K562 (cell line): ENCODE measurements at regions not wholly inside any gene's neighbourhood (a gene's known extent, or its start where the extent isn't known, plus 50 kb on each side); places are given as distances from the start of the nearest gene placed in this dataset.

ENCODE experiments used
- ATAC-seq: fragments of 200-7000 bp; cut with Tn5 transposase; 3 replicates; pipeline ENCODE4 v1.9.1; 2020; ENCODE audit warnings: moderate library complexity
- BruUV-seq: library from RNA; stranded (reverse); fragments of 400-500 nt; replicated peaks from 2 replicates; lab custom pipeline; 2021; lab: Mats Ljungman, UMichigan
- CTCF ChIA-PET: fragments of 300-600 bp; formaldehyde crosslinking; extraction: SDS; loops from one replicate; lab custom pipeline; 2021; ENCODE audit warnings: low intra/inter-chr PET ratio; lab: Yijun Ruan, JAX
- POLR2A ChIA-PET: fragments of 300-600, 350-650 bp; sonication (Branson Sonifier 250); formaldehyde crosslinking; extraction: SDS; loops from one replicate; lab custom pipeline; 2021; ENCODE audit warnings: antibody characterized with exemption, inconsistent platforms; lab: Yijun Ruan, JAX
- DNase-seq, 4 experiments: peaks; one replicate each; pipeline versions ENCODE4 v3.0.0 to v3.0.0-alpha.2; 2011 to 2018; ENCODE audit warnings: low spot score in 3 of 4, mixed read lengths in 3 of 4; ENCODE audit errors: extremely low read depth in 1 of 4
- FAIRE-seq: peaks from 2 replicates; lab custom pipeline; 2011; peaks lifted over from hg19 to GRCh38; lab: Jason Lieb, UNC
- H2AFZ ChIP-seq: 2 replicates; pipeline ENCODE4 v1.6.0; 2011; ENCODE audit warnings: low read depth, low read length, control low read depth, inconsistent platforms
- H3K27ac ChIP-seq: fragments of 200-600 bp; 3 replicates; pipeline ENCODE4 v1.8.0; 2011; ENCODE audit warnings: low read depth, mild to moderate bottlenecking, control low read depth, inconsistent platforms, low read length, moderate library complexity, mixed read lengths; ENCODE audit errors: extremely low read depth
- H3K27me3 ChIP-seq, 2 experiments: fragments of 300-600 bp in 1 of 2; 2 replicates in 1 of 2; 3 replicates in 1 of 2; pipeline versions ENCODE4 v1.6.0 to v1.8.0; 2011; ENCODE audit warnings: inconsistent platforms in 2 of 2, low read length in 2 of 2, mild to moderate bottlenecking in 1 of 2, mixed read lengths in 1 of 2, moderate library complexity in 1 of 2; ENCODE audit not compliant: control insufficient read depth in 2 of 2, insufficient read depth in 2 of 2
- H3K36me3 ChIP-seq: fragments of 300-600 bp; 3 replicates; pipeline ENCODE4 v1.8.0; 2011; ENCODE audit warnings: mild to moderate bottlenecking, low read length, inconsistent platforms; ENCODE audit not compliant: control insufficient read depth, insufficient read depth
- H3K4me1 ChIP-seq, 2 experiments: fragments of 200-600 bp in 1 of 2; replicated peaks in 1 of 2; 2 replicates in 1 of 2; 3 replicates in 1 of 2; pipeline versions ENCODE4 v1.5.1 to v1.8.0; 2011; ENCODE audit warnings: inconsistent platforms in 2 of 2, low read length in 2 of 2, mild to moderate bottlenecking in 1 of 2, mixed read lengths in 1 of 2, moderate library complexity in 1 of 2; ENCODE audit not compliant: control insufficient read depth in 2 of 2, insufficient read depth in 2 of 2
- H3K4me2 ChIP-seq: 2 replicates; pipeline ENCODE4 v1.6.1; 2011; ENCODE audit warnings: low read length, control low read depth, inconsistent platforms, mixed read lengths; ENCODE audit not compliant: insufficient read depth
- H3K4me3 ChIP-seq: fragments of 200-600 bp; sonication (generic), shearing (Covaris generic); 2 replicates; pipeline ENCODE4 v1.5.1; 2016; ENCODE audit warnings: control low read depth, inconsistent platforms
- H3K79me2 ChIP-seq: fragments of 200-600 bp; 3 replicates; pipeline ENCODE4 v1.8.0; 2011; ENCODE audit warnings: low read length, inconsistent platforms; ENCODE audit not compliant: control insufficient read depth, insufficient read depth
- H3K9ac ChIP-seq, 2 experiments: 2 replicates each; pipeline versions ENCODE4 v1.6.0 to v1.6.1; 2011; ENCODE audit warnings: low read depth in 2 of 2, low read length in 2 of 2, control low read depth in 1 of 2, inconsistent platforms in 1 of 2, mild to moderate bottlenecking in 1 of 2, mixed read lengths in 1 of 2; ENCODE audit not compliant: insufficient read depth in 1 of 2
- H3K9me1 ChIP-seq: one replicate; pipeline ENCODE4 v1.6.0; 2011; ENCODE audit warnings: inconsistent platforms, mild to moderate bottlenecking, low read length, moderate library complexity; ENCODE audit not compliant: control insufficient read depth, insufficient read depth
- H3K9me3 ChIP-seq: replicated peaks from 2 replicates; pipeline ENCODE4 v1.5.1; 2011; ENCODE audit warnings: low read depth, low read length, inconsistent platforms; ENCODE audit not compliant: control insufficient read depth, insufficient read depth
- H4K20me1 ChIP-seq: replicated peaks from 2 replicates; pipeline ENCODE4 v1.6.1; 2011; ENCODE audit warnings: low read length, inconsistent platforms, mixed read lengths; ENCODE audit not compliant: control insufficient read depth, insufficient read depth
- MBD2 ChIP-seq: sonication (generic); IDR thresholded peaks from 2 replicates; pipeline ENCODE4 v1.6.1; 2016; ENCODE audit warnings: low read depth, borderline replicate concordance
- RAD21 ChIP-seq, 2 experiments: fragments of 250-450 bp in 1 of 2; fragments of 450-650 bp in 1 of 2; sonication (Bioruptor Pico) in 1 of 2; formaldehyde crosslinking in 1 of 2; IDR thresholded peaks in 1 of 2; conservative IDR thresholded peaks in 1 of 2; 2 replicates each; pipeline versions ENCODE4 v1.4.0 to v1.8.0; 2020 to 2022; ENCODE audit warnings: mild to moderate bottlenecking in 2 of 2, moderate library complexity in 1 of 2
- WGBS: fragments of 100-300 bp; shearing (Covaris generic); methylation state at CpG from one replicate; pipeline ENCODE4 v1.1.6; 2016; ENCODE audit warnings: low coverage, mixed read lengths; ENCODE audit not compliant: insufficient coverage; ENCODE audit errors: missing lambda C conversion rate; 5-methylcytosine and 5-hydroxymethylcytosine counted together
- in situ Hi-C: fragments of 300-500 bp; cut with MboI; formaldehyde crosslinking; loops from 4 replicates; pipeline ENCODE4 v1.15.0; 2018; ENCODE audit warnings: inconsistent platforms, mixed read lengths
- intact Hi-C: fragments of 100-400 bp; cut with micrococcal nuclease; formaldehyde crosslinking; loops from 2 replicates; pipeline ENCODE4 v1.14.2; 2022
- TF ChIP-seq, protein P1 (sequence below), 2 experiments: fragments of 450-650 bp; formaldehyde crosslinking in 1 of 2; IDR thresholded peaks; 2 replicates each; pipeline versions ENCODE4 v1.4.0 to v1.6.1; 2014 to 2020; ENCODE audit warnings: mild to moderate bottlenecking in 2 of 2, borderline replicate concordance in 1 of 2, low read depth in 1 of 2
- TF ChIP-seq, protein P2 (sequence below), 3 experiments: IDR thresholded peaks in 2 of 3; conservative IDR thresholded peaks in 1 of 3; 2 replicates each; pipeline ENCODE4 v1.5.1; 2011 to 2012; ENCODE audit warnings: low read length in 3 of 3, mild to moderate bottlenecking in 3 of 3, control low read depth in 2 of 3, improper control_type of control experiment in 1 of 3, inconsistent platforms in 1 of 3, low read depth in 1 of 3, mixed read lengths in 1 of 3, moderate library complexity in 1 of 3; ENCODE audit not compliant: insufficient read depth in 2 of 3

DNA sequence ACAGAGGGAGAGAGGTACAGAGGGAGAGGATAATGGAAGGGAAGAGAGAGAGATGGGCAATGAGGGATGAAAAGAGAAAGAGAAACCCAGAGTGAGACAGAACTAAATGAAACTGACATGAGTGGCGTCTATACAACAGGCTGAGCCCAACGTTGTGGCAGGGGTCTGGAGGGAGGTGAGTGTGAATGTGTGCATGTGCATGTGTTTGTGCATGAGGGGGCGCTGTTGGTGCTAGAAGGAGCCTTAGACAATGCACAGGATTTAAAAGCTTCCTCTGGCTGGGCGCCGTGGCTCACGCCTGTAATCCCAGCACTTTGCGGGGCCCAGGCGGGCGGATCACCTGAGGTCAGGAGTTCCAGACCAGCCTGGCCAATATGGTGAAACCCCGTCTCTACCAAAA, 454.8 kb upstream of the CDH11 start:
- H3K79me2 ChIP-seq = no peaks in the 10 kb centered on the region
- no peaks in the 10 kb centered on the region for H4K20me1 ChIP-seq
- no peaks in the 10 kb centered on the region for H3K9me1 ChIP-seq
- DNase-seq = peak in 1 of 4 experiments; percentile 29
- WGBS = 11% methylated on average over 10 of the region's 10 CpGs
- TF ChIP-seq, protein P1, sequence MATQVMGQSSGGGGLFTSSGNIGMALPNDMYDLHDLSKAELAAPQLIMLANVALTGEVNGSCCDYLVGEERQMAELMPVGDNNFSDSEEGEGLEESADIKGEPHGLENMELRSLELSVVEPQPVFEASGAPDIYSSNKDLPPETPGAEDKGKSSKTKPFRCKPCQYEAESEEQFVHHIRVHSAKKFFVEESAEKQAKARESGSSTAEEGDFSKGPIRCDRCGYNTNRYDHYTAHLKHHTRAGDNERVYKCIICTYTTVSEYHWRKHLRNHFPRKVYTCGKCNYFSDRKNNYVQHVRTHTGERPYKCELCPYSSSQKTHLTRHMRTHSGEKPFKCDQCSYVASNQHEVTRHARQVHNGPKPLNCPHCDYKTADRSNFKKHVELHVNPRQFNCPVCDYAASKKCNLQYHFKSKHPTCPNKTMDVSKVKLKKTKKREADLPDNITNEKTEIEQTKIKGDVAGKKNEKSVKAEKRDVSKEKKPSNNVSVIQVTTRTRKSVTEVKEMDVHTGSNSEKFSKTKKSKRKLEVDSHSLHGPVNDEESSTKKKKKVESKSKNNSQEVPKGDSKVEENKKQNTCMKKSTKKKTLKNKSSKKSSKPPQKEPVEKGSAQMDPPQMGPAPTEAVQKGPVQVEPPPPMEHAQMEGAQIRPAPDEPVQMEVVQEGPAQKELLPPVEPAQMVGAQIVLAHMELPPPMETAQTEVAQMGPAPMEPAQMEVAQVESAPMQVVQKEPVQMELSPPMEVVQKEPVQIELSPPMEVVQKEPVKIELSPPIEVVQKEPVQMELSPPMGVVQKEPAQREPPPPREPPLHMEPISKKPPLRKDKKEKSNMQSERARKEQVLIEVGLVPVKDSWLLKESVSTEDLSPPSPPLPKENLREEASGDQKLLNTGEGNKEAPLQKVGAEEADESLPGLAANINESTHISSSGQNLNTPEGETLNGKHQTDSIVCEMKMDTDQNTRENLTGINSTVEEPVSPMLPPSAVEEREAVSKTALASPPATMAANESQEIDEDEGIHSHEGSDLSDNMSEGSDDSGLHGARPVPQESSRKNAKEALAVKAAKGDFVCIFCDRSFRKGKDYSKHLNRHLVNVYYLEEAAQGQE (IDR thresholded peaks at IDR 0.05; ENCODE audit: borderline replicate concordance) = peak; percentile 36; the same call in 1 of the 2 replicates
- TF ChIP-seq, protein P1 (CRISPR knock-in tag; IDR thresholded peaks at IDR 0.05; ENCODE audit: low read depth) = no peak
- no peak for TF ChIP-seq MBD2
- peak; percentile 31 to 50; a peak in 3 of 4 replicates for TF ChIP-seq RAD21 (CRISPR knock-in tag; conservative IDR thresholded peaks at IDR 0.05 in 1 of 2, IDR thresholded peaks at IDR 0.05 in 1 of 2)
- TF ChIP-seq, protein P2, sequence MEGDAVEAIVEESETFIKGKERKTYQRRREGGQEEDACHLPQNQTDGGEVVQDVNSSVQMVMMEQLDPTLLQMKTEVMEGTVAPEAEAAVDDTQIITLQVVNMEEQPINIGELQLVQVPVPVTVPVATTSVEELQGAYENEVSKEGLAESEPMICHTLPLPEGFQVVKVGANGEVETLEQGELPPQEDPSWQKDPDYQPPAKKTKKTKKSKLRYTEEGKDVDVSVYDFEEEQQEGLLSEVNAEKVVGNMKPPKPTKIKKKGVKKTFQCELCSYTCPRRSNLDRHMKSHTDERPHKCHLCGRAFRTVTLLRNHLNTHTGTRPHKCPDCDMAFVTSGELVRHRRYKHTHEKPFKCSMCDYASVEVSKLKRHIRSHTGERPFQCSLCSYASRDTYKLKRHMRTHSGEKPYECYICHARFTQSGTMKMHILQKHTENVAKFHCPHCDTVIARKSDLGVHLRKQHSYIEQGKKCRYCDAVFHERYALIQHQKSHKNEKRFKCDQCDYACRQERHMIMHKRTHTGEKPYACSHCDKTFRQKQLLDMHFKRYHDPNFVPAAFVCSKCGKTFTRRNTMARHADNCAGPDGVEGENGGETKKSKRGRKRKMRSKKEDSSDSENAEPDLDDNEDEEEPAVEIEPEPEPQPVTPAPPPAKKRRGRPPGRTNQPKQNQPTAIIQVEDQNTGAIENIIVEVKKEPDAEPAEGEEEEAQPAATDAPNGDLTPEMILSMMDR (IDR thresholded peaks at IDR 0.05 in 2 of 3, conservative IDR thresholded peaks at IDR 0.05 in 1 of 3; ENCODE audit: insufficient read depth in 2 of 3, low read depth in 1 of 3, low read length in 3 of 3) = peak in 2 of 3 experiments; percentile 30 to 31; a peak in 2 of 6 replicates
- H3K9me3 ChIP-seq = no peaks in the 10 kb centered on the region
- H2AFZ ChIP-seq = peak overlapping the region; percentile 70; the same call in 1 of the 2 replicates
- no peaks in the 10 kb centered on the region for H3K4me1 ChIP-seq
- intact Hi-C loops = no loop called here
- no peaks in the 10 kb centered on the region for H3K27me3 ChIP-seq
- FAIRE-seq = no peak
- H3K4me3 ChIP-seq = no peak overlapping the region
- POLR2A ChIA-PET = no interaction called here
- no peak overlapping the region for H3K9ac ChIP-seq
- no TSS peak for BruUV-seq
- ATAC-seq = peak; percentile 84
- CTCF ChIA-PET = no interaction called here
- H3K36me3 ChIP-seq = no peaks in the 10 kb centered on the region
- in situ Hi-C loops = no loop called here
- no peak overlapping the region for H3K4me2 ChIP-seq
- no peak overlapping the region for H3K27ac ChIP-seq
